ENCODE measurements at regions not wholly inside any gene's neighbourhood (a gene's known extent, or its start where the extent isn't known, plus 50 kb on each side); places are given as distances from the start of the nearest gene placed in this dataset.

GRCh38 chr16:76222087-76222486 is 55.1 kb upstream of the CNTNAP4 start:
- H3K9me3 ChIP-seq (ENCODE audit: low read length) = no peaks in the 10 kb centered on the region

GRCh38 chr16:76222853-76223252 is 54.3 kb upstream of the CNTNAP4 start:
- H3K9me3 ChIP-seq (ENCODE audit: low read length) = no peaks in the 10 kb centered on the region
- H3K4me1 ChIP-seq (ENCODE audit: insufficient read depth, low read length) = peaks cover 9% of the 10 kb centered on the region
- no peaks in the 10 kb centered on the region for H3K27me3 ChIP-seq (ENCODE audit: insufficient read depth, low read length)
- H2AFZ ChIP-seq (ENCODE audit: low read depth, low read length) = no peak overlapping the region
- H3K36me3 ChIP-seq (ENCODE audit: insufficient read depth, low read length) = no peaks in the 10 kb centered on the region
- H3K4me3 ChIP-seq (ENCODE audit: low read length) = no peak overlapping the region

More at GRCh38 chr16:76222087-76222486, 55.1 kb upstream of the CNTNAP4 start:
- H2AFZ ChIP-seq (ENCODE audit: low read depth, low read length) = no peak overlapping the region
- no peaks in the 10 kb centered on the region for H3K36me3 ChIP-seq (ENCODE audit: insufficient read depth, low read length)
- H3K4me3 ChIP-seq (ENCODE audit: low read length) = no peak overlapping the region
- peaks cover 9% of the 10 kb centered on the region for H3K4me1 ChIP-seq (ENCODE audit: insufficient read depth, low read length)
- H3K27me3 ChIP-seq (ENCODE audit: insufficient read depth, low read length) = no peaks in the 10 kb centered on the region

GRCh38 chr16:76226011-76226410 is 51.2 kb upstream of the CNTNAP4 start:
- Histone ChIP-seq H3K36me3 (ENCODE audit: insufficient read depth, low read length) (no peaks in the 10 kb centered on the region), H3K27me3 (ENCODE audit: insufficient read depth, low read length) (no peaks in the 10 kb centered on the region), H3K4me1 (ENCODE audit: insufficient read depth, low read length) (peaks cover 9% of the 10 kb centered on the region), H3K9me3 (ENCODE audit: low read length) (no peaks in the 10 kb centered on the region), H3K4me3 (ENCODE audit: low read length) (no peak overlapping the region), H2AFZ (ENCODE audit: low read depth, low read length) (no peak overlapping the region)

- H3K9me3 ChIP-seq (ENCODE audit: low read length) = no peaks in the 10 kb centered on the region
- no peak overlapping the region for H3K4me3 ChIP-seq (ENCODE audit: low read length)
- H3K4me1 ChIP-seq (ENCODE audit: insufficient read depth, low read length) = peaks cover 9% of the 10 kb centered on the region
- H2AFZ ChIP-seq (ENCODE audit: low read depth, low read length) = no peak overlapping the region
- no peaks in the 10 kb centered on the region for H3K36me3 ChIP-seq (ENCODE audit: insufficient read depth, low read length)
- no peaks in the 10 kb centered on the region for H3K27me3 ChIP-seq (ENCODE audit: insufficient read depth, low read length)
These were observed 50.7 kb upstream of the CNTNAP4 start for GRCh38 chr16:76226481-76226880.
